ENCODE measurements at regions not wholly inside any gene's neighbourhood (a gene's known extent, or its start where the extent isn't known, plus 50 kb on each side); places are given as distances from the start of the nearest gene placed in this dataset.

DNA sequence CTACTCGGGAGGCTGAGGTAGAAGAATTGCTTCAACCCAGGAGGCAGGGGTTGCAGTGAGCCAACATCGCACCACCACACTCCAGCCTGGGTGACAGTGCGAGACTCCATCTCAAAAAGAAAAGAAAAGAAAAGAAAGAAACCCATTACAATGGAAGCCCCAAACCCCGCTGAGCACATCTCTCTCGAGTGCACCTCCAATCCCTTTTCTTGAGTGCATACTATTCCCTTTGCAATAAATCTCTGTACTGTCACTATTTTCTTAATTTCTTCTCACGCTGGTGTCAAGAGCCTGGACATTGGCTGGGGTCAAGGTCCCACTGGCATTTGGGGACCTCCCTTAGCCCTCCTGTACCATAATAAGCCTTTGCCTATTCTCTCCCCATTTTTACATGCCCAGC is 398.4 kb upstream of the EEF2KMT start:
- no peak for DNase-seq

DNA sequence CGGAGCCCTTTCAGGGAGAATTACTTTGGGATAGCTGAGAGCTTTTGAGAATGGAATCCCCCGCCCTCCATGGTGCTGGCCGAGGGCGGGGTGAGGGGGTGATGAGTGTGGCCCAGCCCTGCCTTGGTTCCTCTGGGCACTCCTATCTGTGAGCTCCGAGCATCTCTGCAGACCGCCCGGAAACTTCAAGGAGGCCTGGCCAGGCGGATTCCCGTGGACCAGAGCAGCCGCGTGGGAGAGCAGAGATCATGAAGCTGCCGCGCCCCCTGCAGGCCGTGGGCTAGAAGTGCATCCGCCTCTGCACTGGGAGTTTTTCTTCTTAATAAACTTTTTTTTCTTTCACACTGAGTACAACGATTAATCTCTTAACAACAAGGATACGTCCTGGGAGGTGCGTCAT is 392.9 kb upstream of the EEF2KMT start:
- DNase-seq, result peak; percentile 37

DNA sequence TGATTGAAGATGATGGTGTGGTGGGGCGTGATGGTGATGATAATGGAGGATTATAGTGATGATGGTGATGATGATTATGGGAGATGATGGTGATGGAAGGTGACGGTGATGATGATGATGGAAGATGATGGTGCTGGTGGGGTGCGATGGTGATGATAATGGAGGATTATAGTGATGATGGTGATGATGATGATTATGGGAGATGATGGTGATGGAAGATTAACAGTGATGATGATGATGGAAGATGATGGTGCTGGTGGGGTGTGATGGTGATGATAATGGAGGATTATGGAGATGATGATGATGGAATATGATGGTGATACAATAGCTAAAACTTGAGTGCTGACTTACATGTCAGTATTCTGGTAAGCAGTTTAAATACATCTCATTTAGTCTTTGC is 391.0 kb upstream of the EEF2KMT start:
- DNase-seq, result no peak

DNA sequence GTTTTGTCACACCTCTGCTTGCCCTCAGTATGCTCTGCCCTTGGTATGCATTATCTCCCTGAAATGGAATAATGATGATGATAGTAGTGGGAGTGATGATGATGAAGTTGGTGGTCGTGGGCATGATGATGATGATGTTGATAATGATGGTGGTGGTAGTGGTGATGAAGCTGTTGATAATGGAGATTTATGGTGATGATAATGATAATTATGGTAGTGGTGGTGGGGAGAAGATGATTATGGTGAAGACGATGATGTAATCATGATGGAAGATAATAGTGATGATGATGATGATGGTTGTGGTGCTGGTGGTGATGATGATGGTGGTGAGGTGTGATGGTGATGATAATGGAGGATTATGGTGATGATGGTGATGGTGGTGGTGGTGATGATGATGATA is 390.1 kb upstream of the EEF2KMT start:
- no peak for DNase-seq

DNA sequence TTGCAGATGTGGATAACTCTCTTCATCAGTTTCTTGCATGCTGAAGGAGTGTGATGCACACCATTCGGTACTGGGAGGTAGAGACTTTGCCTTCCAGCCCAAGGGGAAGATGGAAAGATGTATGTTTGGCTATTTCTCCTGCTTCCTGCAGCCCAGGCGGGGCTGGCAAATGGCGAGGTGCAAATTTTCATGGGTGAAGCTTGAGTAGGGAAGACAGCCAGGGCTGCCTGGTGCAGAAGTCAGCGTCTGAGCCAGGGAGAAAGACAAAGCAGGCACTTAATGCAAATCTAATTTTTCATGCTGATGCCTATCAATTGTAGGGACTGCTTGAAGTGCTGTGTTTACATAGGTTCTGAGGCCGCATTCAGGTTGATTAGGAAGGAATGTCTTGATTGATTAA is 384.7 kb upstream of the EEF2KMT start:
- no peak for DNase-seq

DNA sequence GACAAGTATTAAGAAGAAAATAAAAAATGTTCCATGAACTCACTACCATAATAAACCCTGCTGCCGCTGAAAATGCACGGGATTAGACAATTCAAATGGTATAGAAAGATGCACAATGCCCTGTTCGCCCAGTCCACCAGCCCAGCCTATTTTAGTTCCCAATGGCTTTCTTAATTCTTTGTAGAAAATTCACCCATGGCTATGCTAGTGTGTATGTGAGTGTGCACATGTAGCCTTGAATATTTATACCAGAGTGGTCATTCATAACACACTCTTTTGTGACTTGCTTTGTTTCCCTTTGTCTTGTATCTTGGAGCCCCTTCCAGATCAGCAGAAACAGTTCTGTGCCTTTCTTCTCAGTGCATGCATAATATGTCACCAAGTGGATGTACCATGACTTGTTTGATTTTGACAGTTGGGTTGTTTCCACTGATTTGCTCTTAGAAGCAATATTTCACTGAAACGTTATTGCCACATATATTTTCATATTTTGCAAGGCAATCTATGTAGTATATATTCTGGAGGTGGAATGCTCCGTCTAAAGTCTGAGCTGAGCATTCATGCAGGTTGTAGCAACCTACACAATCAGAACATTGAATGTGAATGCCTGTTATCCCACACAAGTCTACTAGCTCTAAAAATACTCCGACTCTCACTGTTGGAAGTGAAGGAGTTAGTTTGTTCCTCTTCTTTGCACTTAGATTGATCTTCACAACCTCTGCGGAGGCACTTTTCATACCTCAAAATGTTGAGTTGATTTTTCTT is 383.0 kb upstream of the EEF2KMT start:
- no peak for DNase-seq

DNA sequence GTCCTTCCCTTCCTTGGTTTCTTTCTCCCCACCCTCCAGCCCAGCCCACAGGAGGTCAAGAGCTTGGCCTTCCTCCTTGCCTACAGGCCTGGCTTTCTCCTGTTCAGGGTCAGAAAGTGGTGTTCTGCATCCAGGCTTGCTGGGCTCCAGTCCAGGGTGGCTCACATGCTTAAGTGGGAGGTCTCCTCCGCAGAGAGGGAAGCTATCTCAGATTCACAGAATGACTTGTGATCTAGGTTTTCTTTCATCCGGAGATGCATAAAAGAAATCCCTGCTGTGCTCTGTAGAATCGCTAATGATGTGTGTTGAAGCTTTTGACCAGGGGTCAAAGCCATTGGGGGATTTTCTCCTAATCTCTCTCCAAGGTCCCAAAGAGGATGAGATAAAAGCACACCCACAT is 382.3 kb upstream of the EEF2KMT start:
- no peak for DNase-seq

DNA sequence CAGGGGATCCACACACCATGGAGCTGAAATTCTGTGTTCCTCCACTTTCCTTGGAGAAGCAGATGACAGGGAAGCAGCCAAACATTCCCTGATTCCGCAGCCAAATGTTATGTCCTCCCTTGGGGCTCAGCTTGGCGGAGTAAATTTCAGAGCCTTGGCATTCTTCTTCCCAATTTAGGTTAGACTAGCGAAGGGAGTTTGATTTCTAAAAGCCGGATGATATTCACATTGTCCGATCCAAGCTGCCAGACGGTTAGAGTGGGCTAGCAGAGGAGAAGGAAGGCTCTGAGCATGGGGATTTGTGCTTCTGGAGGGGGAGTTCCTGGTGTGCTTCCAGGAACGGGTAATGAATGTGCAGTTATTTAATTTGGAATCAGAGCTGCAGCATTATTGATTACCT is 380.4 kb upstream of the EEF2KMT start:
- DNase-seq, result no peak

DNA sequence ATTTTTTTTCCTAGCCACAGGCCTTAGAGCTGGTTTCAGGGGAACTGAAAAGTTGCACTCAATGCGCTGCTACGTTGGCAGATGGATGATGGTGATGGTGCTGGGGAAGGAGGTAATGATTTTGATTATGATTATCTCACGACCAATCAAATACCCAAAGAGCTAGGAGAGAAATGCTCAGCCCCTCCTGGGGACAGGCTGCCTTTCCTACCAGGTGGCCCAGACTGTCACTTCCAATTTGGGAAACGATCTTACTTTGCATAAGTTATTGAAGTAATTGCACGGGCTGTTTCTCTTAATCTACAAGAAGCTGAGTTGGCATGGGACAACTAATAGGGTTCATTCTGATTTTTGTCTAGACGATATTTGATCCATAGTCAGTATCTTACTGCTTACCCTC is 379.7 kb upstream of the EEF2KMT start:
- DNase-seq, result no peak

DNA sequence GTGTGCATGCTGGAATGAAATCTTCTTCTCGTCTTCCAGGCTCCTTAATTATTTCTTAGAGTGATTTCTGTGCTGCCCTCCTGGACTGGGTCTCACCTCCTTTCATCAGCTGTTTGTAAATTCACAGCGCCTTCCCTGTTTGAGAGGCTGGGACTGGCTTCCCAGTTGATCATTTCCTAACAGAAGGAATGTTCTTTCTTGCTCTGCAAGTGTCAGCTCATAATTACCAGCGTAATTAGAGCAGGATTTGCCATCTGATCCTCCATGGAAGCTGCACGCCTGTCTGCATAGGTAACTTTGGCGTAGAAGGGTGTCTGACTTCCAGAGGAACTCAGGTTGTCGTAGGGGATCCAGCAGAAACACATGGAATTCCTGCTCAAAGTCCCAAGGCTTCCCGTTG is 375.0 kb upstream of the EEF2KMT start:
- no peak for DNase-seq

DNA sequence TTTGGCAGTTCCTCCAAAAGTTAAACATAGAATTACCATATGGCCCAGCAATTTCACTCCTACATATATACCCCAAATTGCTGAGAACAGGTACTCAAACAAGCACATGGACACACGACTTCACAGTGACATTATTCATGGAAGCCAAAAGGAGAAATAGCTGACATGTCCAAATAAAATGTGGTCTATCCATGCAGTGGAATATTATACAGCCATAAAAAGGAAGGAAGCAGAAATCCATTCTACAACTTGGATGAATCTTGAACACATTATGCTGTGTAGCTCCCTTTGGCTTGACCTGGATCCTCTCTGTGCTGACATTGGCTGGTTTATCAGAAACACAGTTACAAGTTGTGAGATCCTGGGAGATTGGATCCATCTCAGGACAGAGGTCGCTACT is 370.9 kb upstream of the EEF2KMT start:
- no peak for DNase-seq

DNA sequence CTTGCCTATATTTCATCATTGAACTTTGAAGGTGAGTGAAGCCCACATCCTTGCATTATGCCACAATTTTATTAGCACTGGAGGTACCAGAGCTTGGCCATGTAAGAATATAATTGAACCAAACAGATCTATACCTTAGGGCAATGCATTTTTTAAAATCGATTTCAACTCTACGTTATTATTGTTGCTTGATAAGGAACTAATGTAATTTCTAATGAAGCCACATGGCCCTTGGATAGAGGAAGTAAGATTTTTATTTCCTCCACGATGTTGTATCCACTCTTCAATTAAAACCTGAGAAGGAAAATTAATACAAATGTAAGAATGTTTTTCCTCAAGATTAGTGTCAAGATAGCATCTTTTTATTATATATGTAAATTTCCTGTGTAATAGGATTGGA is 370.0 kb upstream of the EEF2KMT start:
- no peak for DNase-seq

DNA sequence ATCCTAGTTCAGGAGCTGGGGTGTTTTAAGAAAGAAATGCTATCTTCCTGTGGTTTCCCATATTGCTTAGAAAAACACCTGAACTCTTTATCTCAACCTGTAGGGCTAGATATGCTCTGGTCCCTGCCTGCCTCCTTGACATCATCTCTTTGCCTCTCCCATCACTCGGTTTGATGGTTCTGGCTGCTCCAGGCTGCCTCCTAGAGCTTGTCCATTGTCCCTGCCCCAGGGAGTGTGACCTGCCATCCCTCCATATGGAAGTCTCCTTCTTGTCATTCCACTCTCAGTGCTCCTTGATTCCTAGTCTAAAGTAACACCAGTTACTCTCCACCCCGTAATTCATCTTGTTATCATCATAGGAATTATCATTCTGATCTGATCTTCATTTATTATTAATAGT is 369.0 kb upstream of the EEF2KMT start:
- no peak for DNase-seq

DNA sequence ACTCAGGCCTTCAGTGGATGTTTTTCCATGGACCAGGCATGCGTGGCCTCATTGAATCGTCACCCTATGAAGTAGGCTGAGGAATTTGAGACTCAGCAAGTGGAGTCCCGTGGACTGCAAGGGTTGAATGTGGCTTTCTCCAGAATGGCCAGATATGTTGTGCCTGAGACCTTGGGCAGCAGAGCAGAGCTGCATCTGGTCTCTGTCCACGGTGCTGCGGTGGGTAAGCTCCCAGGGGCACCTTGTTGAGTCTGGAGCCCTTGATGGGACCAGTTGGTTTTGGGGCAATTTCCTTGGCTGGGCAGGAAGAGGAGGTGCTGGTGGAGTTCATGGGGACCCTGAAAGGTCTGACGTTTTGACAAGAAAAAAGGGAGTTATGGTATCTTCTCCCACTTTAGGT is 368.1 kb upstream of the EEF2KMT start:
- DNase-seq, result no peak

DNA sequence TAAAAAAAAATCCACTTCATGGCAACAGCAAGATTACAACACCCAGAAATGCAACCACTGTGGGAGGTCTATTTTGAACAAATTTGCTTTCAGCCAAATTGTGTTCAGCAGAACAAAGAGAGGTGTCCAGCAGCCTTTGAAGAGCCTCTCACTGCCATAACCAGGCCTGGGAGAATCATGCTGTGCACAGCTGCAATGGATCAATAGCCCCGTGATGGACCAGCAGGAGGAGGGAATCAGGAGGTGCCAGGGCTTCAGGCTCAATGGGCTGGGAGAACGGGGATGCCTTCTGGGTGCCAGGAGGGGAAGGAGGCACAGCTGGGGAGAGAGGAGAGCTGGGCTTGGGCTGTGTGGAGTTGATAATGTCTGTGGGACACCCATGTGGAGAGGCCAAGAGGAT is 366.2 kb upstream of the EEF2KMT start:
- no peak for DNase-seq

DNA sequence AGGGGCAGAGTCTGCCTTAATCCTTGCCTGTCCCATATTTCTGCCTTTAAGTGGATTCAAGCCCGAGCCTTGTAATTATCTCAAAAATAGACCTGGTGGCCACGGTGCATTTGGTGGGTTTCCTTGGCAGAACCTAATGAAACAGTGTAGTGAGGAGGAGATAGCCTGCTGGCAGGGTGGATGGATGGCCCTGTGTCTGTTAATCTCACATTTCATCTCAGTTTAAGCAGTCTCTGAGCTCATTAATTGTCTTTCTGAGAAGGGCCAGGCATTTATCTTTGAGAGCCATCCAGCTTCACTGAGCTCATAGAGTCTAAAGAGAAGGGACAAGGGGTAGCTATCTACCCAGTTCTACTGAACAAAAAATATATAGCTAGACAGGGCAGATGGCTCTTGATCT is 364.0 kb upstream of the EEF2KMT start:
- DNase-seq, result no peak

DNA sequence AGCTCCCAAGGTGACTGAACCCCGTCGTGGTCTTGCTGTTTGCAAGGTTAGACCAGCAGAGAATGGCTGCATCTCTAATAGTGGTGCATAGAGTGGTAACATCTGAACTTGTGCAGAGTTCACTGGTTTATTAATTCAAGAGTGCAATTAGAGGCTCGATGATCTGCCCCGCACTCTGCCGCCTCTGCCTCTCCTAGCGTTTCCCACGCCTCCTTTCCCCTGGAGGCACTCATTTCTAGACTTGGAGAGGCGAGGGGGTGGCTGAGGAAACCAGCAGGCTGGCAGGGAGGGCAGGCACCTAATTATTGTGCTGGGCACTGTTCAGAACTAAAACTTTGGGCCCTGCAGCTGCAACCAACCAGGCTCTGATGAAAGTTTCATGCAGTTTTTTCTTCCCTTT is 363.5 kb upstream of the EEF2KMT start:
- DNase-seq, result no peak

DNA sequence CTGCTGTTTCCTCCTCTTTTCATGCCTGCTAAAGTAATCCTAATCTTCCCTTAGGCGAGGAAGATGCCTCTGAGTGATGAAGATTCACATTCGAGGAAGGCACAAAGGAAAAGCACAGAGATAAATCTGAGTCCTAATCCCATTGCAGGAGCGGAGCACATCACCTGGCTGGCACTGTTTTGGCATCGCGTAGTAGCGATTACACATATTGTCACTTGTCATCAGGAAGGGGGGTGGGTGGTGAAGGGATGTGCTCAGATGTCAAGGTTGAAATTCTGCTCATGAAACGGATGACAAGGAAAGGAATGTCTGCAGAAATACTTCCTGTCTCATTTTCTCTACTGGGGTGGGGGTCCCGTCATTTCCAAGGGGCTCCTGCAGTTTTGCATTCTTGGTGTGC is 363.1 kb upstream of the EEF2KMT start:
- DNase-seq, result no peak

DNA sequence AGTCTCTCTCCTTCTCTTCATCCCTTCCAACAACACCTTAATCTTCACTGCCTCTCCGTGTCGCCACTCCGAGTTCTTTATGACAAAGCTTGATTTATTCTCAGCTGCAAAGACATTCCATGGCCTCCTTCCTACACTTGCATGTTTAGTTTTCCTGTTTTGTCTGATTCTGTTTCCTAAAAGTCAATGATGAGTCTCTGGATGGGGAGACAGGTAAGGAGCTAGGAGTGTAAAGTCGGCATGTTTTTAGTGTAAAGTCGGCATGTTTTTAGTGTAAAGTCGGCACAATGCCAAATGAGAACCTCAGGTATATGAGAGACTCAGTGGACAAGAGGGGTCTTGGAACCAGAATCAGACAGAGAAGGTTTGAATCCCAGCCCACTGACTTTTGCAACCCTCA is 362.3 kb upstream of the EEF2KMT start:
- no peak for DNase-seq

DNA sequence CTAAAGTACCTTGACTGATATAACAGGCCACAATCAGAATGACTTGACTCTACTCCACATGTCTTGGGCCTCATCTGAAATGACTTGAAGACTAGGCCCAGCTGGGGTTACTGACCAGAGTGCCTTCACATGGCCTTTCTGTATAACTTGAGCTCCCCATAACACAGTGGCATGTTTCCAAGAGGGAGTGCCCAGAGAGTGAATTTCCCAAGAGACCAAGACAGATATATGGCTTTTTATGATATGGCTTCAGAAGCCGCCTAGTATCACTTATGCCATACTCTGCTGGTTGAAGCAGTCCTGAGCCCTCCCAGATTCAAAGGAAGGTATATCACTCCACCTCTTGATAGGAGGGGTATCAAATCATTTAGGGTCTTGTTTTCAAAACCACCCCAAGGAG is 357.5 kb upstream of the EEF2KMT start:
- DNase-seq, result no peak

DNA sequence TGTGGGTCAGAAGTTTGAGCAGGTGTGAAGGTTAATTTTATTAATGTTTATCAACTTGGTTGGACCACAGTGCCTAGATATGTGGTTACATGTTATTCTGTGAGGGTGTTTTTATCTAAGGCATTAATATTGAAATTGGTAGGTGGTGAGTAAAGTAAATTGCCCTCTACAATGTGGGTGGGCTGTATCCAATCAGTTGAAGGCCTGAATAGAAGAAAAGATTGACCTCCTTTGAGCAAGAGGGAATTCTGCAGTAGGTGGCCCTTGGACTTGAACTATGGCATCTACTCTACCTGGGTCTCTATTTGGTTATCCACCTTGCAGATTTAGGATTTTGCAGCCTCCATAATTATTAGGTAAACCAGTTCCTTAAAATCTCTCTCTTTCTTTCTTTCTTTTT is 356.8 kb upstream of the EEF2KMT start:
- no peak for DNase-seq

DNA sequence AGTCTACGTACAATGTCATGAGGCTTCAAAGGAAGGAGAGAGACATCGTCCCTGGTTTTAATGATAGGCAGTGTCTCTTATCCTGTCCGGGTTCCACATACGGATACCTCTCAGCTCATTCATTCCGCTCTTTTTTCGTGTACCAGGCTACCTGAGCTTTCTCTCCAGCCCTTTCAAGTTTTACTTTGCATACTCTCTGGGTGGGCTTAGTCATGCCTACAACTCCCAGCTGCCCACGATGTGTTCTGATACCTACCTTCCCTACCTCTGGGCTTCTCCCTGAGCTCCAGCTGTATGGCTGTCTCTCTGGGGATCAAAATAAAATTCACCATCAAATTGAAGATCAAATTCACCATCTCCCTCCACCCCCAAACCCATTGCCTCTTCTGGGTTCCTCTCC is 354.0 kb upstream of the EEF2KMT start:
- no peak for DNase-seq

DNA sequence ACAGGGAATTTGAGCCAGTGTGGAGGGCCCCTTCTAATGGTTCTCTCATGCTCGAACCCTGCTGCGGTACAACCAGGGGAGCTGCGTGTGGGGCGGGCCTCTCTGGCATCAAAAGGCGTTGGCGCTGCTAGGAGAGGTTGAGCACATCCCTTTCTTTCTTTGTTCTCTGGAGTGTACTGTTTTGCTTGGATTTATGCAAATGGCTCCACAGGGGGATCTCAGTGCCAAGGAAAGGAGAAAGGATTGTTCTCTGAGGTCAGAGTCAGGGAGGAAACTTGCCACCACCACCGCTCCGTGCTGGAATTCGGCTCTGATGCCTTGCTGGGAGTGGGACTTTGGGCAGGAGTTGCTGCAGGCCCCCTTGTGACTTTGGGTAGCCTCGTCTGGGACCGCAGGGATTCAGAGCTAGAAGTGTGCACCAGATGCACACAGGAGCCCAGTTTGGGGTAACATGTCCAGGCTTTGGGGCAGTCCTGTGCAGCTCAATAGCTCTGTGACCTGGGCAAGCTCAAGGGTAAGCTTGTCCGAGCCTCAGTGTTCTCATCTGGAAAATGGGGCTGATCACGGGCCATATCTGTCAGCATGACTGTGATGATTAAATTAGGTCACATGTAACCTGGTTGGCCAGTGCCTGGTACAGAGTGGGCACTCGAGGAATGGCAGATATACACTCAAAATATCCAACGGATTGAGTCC is 353.0 kb upstream of the EEF2KMT start:
- DNase-seq, result no peak

DNA sequence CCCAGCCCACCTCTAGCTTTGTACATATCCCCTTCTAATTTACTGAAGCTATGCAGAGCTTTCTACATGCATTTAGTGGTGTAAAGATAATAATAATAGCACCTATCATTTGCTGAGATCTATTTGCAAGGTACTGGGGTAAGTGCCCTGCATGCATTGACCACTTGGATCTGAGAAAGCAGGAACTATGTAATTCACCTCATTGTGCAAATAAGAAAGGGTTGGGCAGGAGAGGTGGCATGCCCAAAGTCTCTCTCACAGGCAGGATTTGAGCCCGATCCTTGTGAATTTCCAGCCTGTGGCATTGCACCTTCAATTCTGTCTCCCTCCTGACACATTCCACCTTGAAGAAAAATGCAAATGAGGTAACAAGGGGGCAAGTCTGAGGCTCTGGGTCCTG is 352.3 kb upstream of the EEF2KMT start:
- DNase-seq, result no peak

DNA sequence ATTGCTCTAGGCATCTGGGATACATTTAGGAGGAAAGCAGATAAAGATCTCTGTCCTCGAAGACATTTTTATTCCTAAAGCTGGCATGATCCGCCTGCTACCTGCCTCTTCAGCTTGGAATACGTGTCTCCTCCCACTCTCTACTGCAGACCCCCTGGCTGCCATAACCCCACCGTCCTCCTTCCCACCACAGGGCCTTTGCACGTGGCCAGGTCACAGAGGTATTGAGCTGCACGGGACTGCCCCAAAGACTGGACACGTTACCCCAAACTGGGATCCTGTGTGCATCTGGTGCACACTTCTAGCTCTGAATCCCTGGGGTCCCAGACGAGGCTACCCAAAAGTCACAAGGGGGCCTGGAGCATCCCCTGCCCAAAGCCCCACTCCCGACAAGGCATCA is 351.2 kb upstream of the EEF2KMT start:
- no peak for DNase-seq
